ENCODE measurements at regions not wholly inside any gene's neighbourhood (a gene's known extent, or its start where the extent isn't known, plus 50 kb on each side); places are given as distances from the start of the nearest gene placed in this dataset.

GRCh38 chr21:15128267-15128666, 63.5 kb upstream of the NRIP1 start:
- Histone ChIP-seq H3K27ac (ENCODE audit: insufficient read depth, low read length) (no peak overlapping the region), H2AFZ (replicated peaks; ENCODE audit: low read length, poor library complexity) (no peak overlapping the region), H3K23ac (ENCODE audit: low read depth, low read length) (no peak overlapping the region), H3K9me1 (ENCODE audit: insufficient read depth, low read length) (no peaks in the 10 kb centered on the region), H3K18ac (ENCODE audit: low read depth, low read length) (no peak overlapping the region), H3K27me3 (ENCODE audit: control insufficient read depth, insufficient read depth, low read length) (peaks cover 3% of the 10 kb centered on the region), H3K14ac (replicated peaks; ENCODE audit: low read depth, low read length) (no peak overlapping the region), H2BK20ac (ENCODE audit: low read depth, low read length) (no peak overlapping the region), H3K9me3 (ENCODE audit: control insufficient read depth, insufficient read depth, low read length) (no peaks in the 10 kb centered on the region), H4K5ac (ENCODE audit: low read depth, low read length) (no peak overlapping the region), H3K4me3 (ENCODE audit: insufficient read depth, low read depth, low read length) (no peak overlapping the region), H3K9ac (ENCODE audit: low read depth, low read length) (no peak overlapping the region), H2BK15ac (ENCODE audit: low read depth, low read length) (no peak overlapping the region), H3K4me1 (ENCODE audit: control insufficient read depth, insufficient read depth, low read length) (no peaks in the 10 kb centered on the region), H3K56ac (ENCODE audit: extremely low read depth, insufficient read depth, low read length) (no peak overlapping the region), H3K4ac (ENCODE audit: low read depth, low read length) (no peak overlapping the region), H3K4me2 (ENCODE audit: low read depth, low read length) (no peak overlapping the region), H2AK9ac (replicated peaks; ENCODE audit: low read depth, low read length, poor library complexity) (no peak overlapping the region), H4K20me1 (ENCODE audit: insufficient read depth, low read length) (no peaks in the 10 kb centered on the region), H3K79me1 (ENCODE audit: low read depth in 1 of 2, low read length in 2 of 2) (no peaks in the 10 kb centered on the region), H4K91ac (ENCODE audit: insufficient read depth, low read depth, low read length) (no peak overlapping the region), H3K36me3 (ENCODE audit: control insufficient read depth, insufficient read depth, low read length) (no peaks in the 10 kb centered on the region), H2AK5ac (ENCODE audit: low read depth, low read length) (no peak overlapping the region), H4K8ac (ENCODE audit: low read depth in 2 of 2, low read length in 2 of 2) (no peak overlapping the region), H2BK120ac (ENCODE audit: low read depth, low read length) (no peak overlapping the region), H2BK5ac (ENCODE audit: low read depth, low read length, poor library complexity, severe bottlenecking) (no peak overlapping the region)
- ATAC-seq (ENCODE audit: low read depth) = no peak
- intact Hi-C loops (cut with micrococcal nuclease) = no loop called here
- no TSS peak for BruUV-seq (replicated peaks)
- CTCF ChIA-PET = no interaction called here
- no peak for DNase-seq
- dilution Hi-C loops (cut with HindIII; ENCODE audit: low sequenced_read_pairs, unreplicated experiment) = no loop called here
- in situ Hi-C loops (cut with MboI; ENCODE audit: low sequenced_read_pairs) = no loop called here
- no CpG with 5 or more reads among the region's 1 CpG for WGBS, 2 experiments (ENCODE audit: extremely low coverage in 2 of 2, insufficient read length in 1 of 2)
- no peak for TF ChIP-seq CTCF (conservative IDR thresholded peaks at IDR 0.05; ENCODE audit: low read depth, low read length)
- no peak for TF ChIP-seq SMC3 (IDR thresholded peaks at IDR 0.05; ENCODE audit: low read depth, low read length)
- no peak for TF ChIP-seq BHLHE40 (IDR thresholded peaks at IDR 0.05; ENCODE audit: low read depth, low read length)
- TF ChIP-seq FOS (IDR thresholded peaks at IDR 0.05; ENCODE audit: low read depth, low read length) = no peak
- no peak for TF ChIP-seq ELK1 (IDR thresholded peaks at IDR 0.05; ENCODE audit: borderline replicate concordance, low read depth, low read length)
- no peak for TF ChIP-seq MAZ (IDR thresholded peaks at IDR 0.05; ENCODE audit: borderline replicate concordance, low read depth, low read length)
- TF ChIP-seq RAD21 (IDR thresholded peaks at IDR 0.05; ENCODE audit: low read length) = no peak
- TF ChIP-seq, protein P1, sequence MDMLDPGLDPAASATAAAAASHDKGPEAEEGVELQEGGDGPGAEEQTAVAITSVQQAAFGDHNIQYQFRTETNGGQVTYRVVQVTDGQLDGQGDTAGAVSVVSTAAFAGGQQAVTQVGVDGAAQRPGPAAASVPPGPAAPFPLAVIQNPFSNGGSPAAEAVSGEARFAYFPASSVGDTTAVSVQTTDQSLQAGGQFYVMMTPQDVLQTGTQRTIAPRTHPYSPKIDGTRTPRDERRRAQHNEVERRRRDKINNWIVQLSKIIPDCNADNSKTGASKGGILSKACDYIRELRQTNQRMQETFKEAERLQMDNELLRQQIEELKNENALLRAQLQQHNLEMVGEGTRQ (IDR thresholded peaks at IDR 0.05; ENCODE audit: low read depth, low read length) = no peak
- no peak for TF ChIP-seq NFE2L2 (IDR thresholded peaks at IDR 0.05; ENCODE audit: low read depth, low read length)
- TF ChIP-seq MAFK (IDR thresholded peaks at IDR 0.05; ENCODE audit: low read depth, low read length) = no peak
- no peak for TF ChIP-seq RCOR1 (IDR thresholded peaks at IDR 0.05; ENCODE audit: insufficient replicate concordance, low read length)
- no peak for TF ChIP-seq POLR2A (IDR thresholded peaks at IDR 0.05; ENCODE audit: low read depth, low read length)
- no peak for TF ChIP-seq CEBPB (IDR thresholded peaks at IDR 0.05; ENCODE audit: low read depth, low read length)
- TF ChIP-seq CHD1 (IDR thresholded peaks at IDR 0.05; ENCODE audit: low read depth, low read length) = no peak
- POLR2A ChIA-PET (ENCODE audit: unreplicated experiment) = no interaction called here

Data from IMR-90 (cell line).